ENCODE measurements at regions not wholly inside any gene's neighbourhood (a gene's known extent, or its start where the extent isn't known, plus 50 kb on each side); places are given as distances from the start of the nearest gene placed in this dataset.

DNA sequence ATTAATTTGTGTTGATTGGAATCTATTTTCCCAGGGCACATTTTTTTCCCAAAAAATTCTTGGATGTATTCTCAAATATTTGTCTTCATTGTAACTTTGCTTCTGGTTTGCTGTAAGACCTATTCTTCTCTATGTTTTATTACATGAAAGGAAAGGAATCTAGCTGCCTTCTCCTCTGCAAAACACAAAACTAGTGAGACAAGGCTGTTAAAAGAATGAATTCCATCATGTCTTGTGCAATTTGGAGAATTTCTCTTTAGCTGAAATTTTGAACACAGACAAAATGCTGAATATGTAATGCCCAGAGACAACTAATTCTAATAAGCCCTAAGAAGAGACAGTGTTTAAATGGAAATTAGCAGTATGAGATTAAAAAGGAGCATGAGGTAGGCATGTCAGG is 275.9 kb downstream of the CDH20 start:
- DNase-seq: no peak

DNA sequence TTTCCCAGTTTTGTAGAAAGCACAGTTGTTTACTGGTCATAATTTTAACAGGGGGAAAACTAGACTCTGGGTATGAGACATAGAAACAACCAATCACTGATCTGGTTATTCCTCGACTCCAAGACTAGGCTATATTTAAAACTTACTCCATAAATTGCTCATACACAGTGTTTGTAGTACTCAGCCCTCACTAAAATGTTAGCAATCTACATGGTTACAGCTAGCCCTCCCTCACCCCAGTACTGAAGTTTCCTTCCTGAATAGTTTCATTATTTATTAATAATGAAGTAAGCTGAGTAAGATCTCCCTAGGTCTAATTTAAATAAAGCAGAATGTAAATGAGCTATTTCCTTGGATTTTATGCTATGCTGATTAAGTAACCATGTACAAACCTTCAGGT is 275.1 kb downstream of the CDH20 start:
- DNase-seq: no peak

DNA sequence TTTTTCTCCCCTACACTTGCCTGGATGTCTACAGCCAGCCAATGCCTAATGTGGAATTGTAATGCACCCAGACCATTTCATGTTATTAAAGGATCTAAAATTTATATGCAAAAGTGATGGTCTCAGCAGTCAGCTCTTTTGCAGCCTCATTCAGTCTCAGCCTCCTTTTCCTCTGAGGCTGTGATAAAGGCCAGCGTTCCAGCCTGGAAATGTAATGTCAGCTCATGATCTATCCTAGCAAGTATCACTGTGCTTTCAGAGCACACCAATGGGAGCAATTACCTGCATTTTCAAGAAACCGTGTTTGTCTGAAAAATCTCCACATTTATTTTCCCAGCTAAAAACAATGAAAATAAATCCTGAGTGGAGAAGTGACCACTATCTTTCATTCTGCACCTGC is 274.6 kb downstream of the CDH20 start:
- DNase-seq: no peak

DNA sequence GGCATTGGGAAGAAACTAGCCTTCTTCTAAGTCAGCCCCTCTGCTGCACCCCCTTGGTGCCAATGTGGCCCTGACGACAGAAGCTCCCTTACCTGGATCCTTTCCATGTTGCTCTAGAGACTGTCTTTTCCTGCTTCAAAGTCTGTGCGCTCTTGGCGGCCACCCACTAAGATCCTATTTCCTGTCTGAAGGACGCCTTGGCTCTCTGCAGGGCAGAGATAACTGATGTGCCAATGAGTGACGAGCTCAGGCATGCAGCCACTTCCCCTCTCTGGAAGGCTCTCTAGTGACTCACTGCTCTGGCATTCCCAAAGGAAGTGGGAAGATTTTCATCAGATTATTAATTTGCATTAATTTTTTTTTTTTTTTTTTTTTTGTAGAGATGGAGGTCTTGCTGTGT is 273.5 kb downstream of the CDH20 start:
- no peak for DNase-seq

DNA sequence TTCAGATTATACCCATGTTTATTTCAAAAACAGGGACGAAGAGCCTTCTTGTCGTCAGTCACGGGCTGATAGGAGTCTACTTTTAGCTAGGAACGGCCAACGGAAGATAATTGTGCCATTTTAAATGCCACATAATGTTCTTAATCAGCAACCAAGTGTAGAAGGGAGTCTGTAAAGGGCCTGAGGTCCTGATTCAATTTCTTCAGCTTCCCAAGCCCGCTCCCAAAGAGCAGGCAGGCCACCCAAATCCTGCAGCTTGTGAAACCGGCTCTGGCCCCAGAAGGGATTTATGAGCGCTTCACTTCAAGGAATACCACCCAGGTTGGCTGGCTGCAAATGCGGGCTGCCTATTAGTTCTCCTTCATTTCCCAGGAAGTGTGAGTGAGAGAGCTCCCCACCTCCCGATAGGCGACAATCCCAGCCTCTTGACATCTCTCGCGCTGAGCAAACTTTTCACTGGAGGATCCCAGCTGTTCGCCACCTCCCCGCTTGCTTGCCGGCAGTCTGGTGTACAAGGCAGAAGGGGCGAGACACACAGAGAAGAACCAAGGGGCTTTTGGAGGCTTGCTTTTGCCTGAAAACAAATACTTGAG is 272.9 kb downstream of the CDH20 start:
- DNase-seq: no peak

GRCh38 chr18:61605376-61606067 is 272.3 kb downstream of the CDH20 start:
- DNase-seq: no peak
